ENCODE measurements at regions not wholly inside any gene's neighbourhood (a gene's known extent, or its start where the extent isn't known, plus 50 kb on each side); places are given as distances from the start of the nearest gene placed in this dataset.

DNA sequence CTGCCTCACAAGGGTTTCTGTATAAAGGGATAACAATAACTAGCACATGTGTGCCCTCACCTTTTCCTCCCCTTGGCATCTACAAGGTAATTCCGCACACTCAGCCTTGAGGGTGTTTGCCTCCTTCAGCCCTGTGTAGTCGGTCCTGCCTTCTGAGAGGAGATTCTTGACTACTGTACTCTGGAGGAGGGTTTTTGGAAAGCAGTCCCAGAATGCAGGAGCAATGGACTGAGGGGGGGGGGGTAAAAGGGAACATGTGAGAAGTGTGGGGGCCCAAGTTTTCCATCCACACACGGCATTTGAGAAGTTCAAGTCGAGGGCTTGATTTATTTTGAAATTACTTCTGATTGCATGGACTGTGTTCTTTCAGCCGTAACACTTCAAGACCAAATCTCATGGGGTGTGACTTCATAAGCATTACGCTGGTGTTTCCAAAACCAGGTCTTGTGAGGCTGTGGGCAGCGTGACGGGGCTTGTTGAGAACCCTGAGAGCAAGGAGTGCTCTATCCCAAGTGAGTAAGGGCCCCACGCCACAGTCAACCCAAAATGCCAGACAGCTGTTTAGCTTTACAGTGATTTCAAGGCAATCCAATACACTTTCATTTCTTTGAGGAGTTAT, 198.7 kb upstream of the MEIS1 start:
- Histone ChIP-seq H3K36me3 (replicated peaks in 1 of 2; ENCODE audit: control insufficient read depth in 1 of 2, insufficient read depth in 2 of 2, low read length in 2 of 2) (no peaks in the 10 kb centered on the region), H3K27ac (ENCODE audit: low read depth in 1 of 2, low read length in 2 of 2) (no peak overlapping the region), H2AFZ (ENCODE audit: insufficient read depth, low read depth, low read length, poor library complexity, severe bottlenecking) (no peak overlapping the region), H3K4me3 (replicated peaks in 1 of 3; ENCODE audit: low read depth in 2 of 3, low read length in 3 of 3) (no peak overlapping the region), H3K27me3 (ENCODE audit: control insufficient read depth in 2 of 2, insufficient read depth in 2 of 2, low read length in 2 of 2) (no peaks in the 10 kb centered on the region), H3K4me2 (replicated peaks; ENCODE audit: extremely low read depth, low read length, poor library complexity, severe bottlenecking) (no peak overlapping the region), H4K20me1 (ENCODE audit: insufficient read depth, low read length) (no peaks in the 10 kb centered on the region), H3K4me1 (ENCODE audit: control insufficient read depth in 1 of 2, insufficient read depth in 2 of 2, low read length in 2 of 2) (no peaks in the 10 kb centered on the region), H3K79me2 (ENCODE audit: insufficient read depth, low read length) (no peaks in the 10 kb centered on the region), H3K9me3 (replicated peaks in 1 of 2; ENCODE audit: control insufficient read depth in 1 of 2, insufficient read depth in 1 of 2, low read length in 2 of 2) (peaks cover 0 to 3% of the 10 kb centered on the region in 2 donors), H3K9ac (ENCODE audit: insufficient read depth, low read length, poor library complexity, severe bottlenecking) (no peak overlapping the region)
- intact Hi-C loops (cut with micrococcal nuclease), result no loop called here
- no peak for DNase-seq
- no peaks in the 10 kb centered on the region for H3K36me3 Mint-ChIP-seq
- peaks cover 0 to 4% (median 2%) of the 10 kb centered on the region in 3 donors for H3K27me3 Mint-ChIP-seq (ENCODE audit: low read depth in 3 of 3)
- TF ChIP-seq, protein P1, sequence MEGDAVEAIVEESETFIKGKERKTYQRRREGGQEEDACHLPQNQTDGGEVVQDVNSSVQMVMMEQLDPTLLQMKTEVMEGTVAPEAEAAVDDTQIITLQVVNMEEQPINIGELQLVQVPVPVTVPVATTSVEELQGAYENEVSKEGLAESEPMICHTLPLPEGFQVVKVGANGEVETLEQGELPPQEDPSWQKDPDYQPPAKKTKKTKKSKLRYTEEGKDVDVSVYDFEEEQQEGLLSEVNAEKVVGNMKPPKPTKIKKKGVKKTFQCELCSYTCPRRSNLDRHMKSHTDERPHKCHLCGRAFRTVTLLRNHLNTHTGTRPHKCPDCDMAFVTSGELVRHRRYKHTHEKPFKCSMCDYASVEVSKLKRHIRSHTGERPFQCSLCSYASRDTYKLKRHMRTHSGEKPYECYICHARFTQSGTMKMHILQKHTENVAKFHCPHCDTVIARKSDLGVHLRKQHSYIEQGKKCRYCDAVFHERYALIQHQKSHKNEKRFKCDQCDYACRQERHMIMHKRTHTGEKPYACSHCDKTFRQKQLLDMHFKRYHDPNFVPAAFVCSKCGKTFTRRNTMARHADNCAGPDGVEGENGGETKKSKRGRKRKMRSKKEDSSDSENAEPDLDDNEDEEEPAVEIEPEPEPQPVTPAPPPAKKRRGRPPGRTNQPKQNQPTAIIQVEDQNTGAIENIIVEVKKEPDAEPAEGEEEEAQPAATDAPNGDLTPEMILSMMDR (IDR thresholded peaks at IDR 0.05), result no peak
- WGBS (ENCODE audit: insufficient coverage), result 94% methylated on average over 2 of the region's 9 CpGs
- no peaks in the 10 kb centered on the region for H3K4me1 Mint-ChIP-seq
- no peak overlapping the region for H3K27ac Mint-ChIP-seq
- H3K9me3 Mint-ChIP-seq, result peaks cover 2 to 7% (median 5%) of the 10 kb centered on the region in 7 donors
- no peak overlapping the region for H3K4me3 Mint-ChIP-seq

DNA sequence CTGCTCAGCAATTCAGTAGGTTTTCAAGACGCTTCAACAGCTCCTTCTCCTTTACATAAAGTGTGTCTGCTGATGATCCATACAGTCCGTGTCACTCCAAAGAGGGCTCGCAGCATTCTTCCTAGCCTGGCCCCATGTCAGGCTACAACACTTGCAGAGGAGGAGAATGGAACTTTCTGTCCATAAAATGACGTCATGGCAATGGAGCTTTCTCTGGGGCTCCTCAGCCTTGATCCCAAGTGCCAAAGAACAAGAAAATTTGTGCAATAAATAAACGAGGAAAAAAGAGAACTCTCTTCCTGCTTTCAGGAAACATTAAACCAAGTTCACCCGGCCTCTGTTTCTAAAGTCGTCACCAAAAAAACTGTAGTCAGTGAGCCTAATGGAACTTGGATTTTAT, 199.5 kb upstream of the MEIS1 start:
- Mint-ChIP-seq H3K4me1 (no peaks in the 10 kb centered on the region), H3K36me3 (no peaks in the 10 kb centered on the region), H3K9me3 (peaks cover 2 to 7% (median 5%) of the 10 kb centered on the region in 7 donors), H3K4me3 (no peak overlapping the region), H3K27me3 (ENCODE audit: low read depth in 3 of 3) (peaks cover 2 to 4% (median 2%) of the 10 kb centered on the region in 3 donors), H3K27ac (no peak overlapping the region)
- Histone ChIP-seq H3K4me1 (ENCODE audit: control insufficient read depth in 1 of 2, insufficient read depth in 2 of 2, low read length in 2 of 2) (no peaks in the 10 kb centered on the region), H3K36me3 (replicated peaks in 1 of 2; ENCODE audit: control insufficient read depth in 1 of 2, insufficient read depth in 2 of 2, low read length in 2 of 2) (no peaks in the 10 kb centered on the region), H3K79me2 (ENCODE audit: insufficient read depth, low read length) (no peaks in the 10 kb centered on the region), H3K27ac (ENCODE audit: low read depth in 1 of 2, low read length in 2 of 2) (no peak overlapping the region), H2AFZ (ENCODE audit: insufficient read depth, low read depth, low read length, poor library complexity, severe bottlenecking) (no peak overlapping the region), H3K27me3 (ENCODE audit: control insufficient read depth in 2 of 2, insufficient read depth in 2 of 2, low read length in 2 of 2) (no peaks in the 10 kb centered on the region), H4K20me1 (ENCODE audit: insufficient read depth, low read length) (no peaks in the 10 kb centered on the region), H3K4me2 (replicated peaks; ENCODE audit: extremely low read depth, low read length, poor library complexity, severe bottlenecking) (no peak overlapping the region), H3K4me3 (replicated peaks in 1 of 3; ENCODE audit: low read depth in 2 of 3, low read length in 3 of 3) (no peak overlapping the region), H3K9ac (ENCODE audit: insufficient read depth, low read length, poor library complexity, severe bottlenecking) (no peak overlapping the region), H3K9me3 (replicated peaks in 1 of 2; ENCODE audit: control insufficient read depth in 1 of 2, insufficient read depth in 1 of 2, low read length in 2 of 2) (peaks cover 0 to 3% of the 10 kb centered on the region in 2 donors)
- TF ChIP-seq, protein P1 (IDR thresholded peaks at IDR 0.05), result no peak
- no peak for DNase-seq
- WGBS (ENCODE audit: insufficient coverage), result 88% methylated on average over 1 of the region's 7 CpGs
- intact Hi-C loops (cut with micrococcal nuclease), result no loop called here

All from CD14-positive monocyte (primary cell).